ENCODE measurements at regions not wholly inside any gene's neighbourhood (a gene's known extent, or its start where the extent isn't known, plus 50 kb on each side); places are given as distances from the start of the nearest gene placed in this dataset.

- DNase-seq, result no peak
- no peak overlapping the region for H3K9ac ChIP-seq (ENCODE audit: insufficient read depth, low read length, poor library complexity, severe bottlenecking)
- peaks cover 11% of the 10 kb centered on the region for H3K4me1 Mint-ChIP-seq
- no CpG with 5 or more reads among the region's 2 CpGs for WGBS (ENCODE audit: insufficient coverage)
- intact Hi-C loops (cut with micrococcal nuclease), result no loop called here
- H3K4me3 ChIP-seq (replicated peaks in 1 of 3; ENCODE audit: low read depth in 2 of 3, low read length in 3 of 3), result no peak overlapping the region
- H2AFZ ChIP-seq (ENCODE audit: insufficient read depth, low read depth, low read length, poor library complexity, severe bottlenecking), result no peak overlapping the region
- no peaks in the 10 kb centered on the region for H3K36me3 ChIP-seq (replicated peaks in 1 of 2; ENCODE audit: control insufficient read depth in 1 of 2, insufficient read depth in 2 of 2, low read length in 2 of 2)
- H4K20me1 ChIP-seq (ENCODE audit: insufficient read depth, low read length), result no peaks in the 10 kb centered on the region
- no peaks in the 10 kb centered on the region for H3K79me2 ChIP-seq (ENCODE audit: insufficient read depth, low read length)
- no peaks in the 10 kb centered on the region for H3K27me3 Mint-ChIP-seq (ENCODE audit: low read depth in 3 of 3)
- peaks cover 1 to 11% (median 5%) of the 10 kb centered on the region in 7 donors for H3K9me3 Mint-ChIP-seq
- H3K27me3 ChIP-seq (ENCODE audit: control insufficient read depth in 2 of 2, insufficient read depth in 2 of 2, low read length in 2 of 2), result no peaks in the 10 kb centered on the region
- H3K27ac ChIP-seq (ENCODE audit: low read depth in 1 of 2, low read length in 2 of 2), result no peak overlapping the region
- no peak overlapping the region for H3K4me3 Mint-ChIP-seq
- H3K27ac Mint-ChIP-seq, result no peak overlapping the region
- no peaks in the 10 kb centered on the region for H3K36me3 Mint-ChIP-seq
- no peaks in the 10 kb centered on the region for H3K4me1 ChIP-seq (ENCODE audit: control insufficient read depth in 1 of 2, insufficient read depth in 2 of 2, low read length in 2 of 2)
- TF ChIP-seq CTCF (IDR thresholded peaks at IDR 0.05), result no peak
- H3K9me3 ChIP-seq (replicated peaks in 1 of 2; ENCODE audit: control insufficient read depth in 1 of 2, insufficient read depth in 1 of 2, low read length in 2 of 2), result peaks cover 0 to 6% of the 10 kb centered on the region in 2 donors
- no peak overlapping the region for H3K4me2 ChIP-seq (replicated peaks; ENCODE audit: extremely low read depth, low read length, poor library complexity, severe bottlenecking)
These were observed 323.7 kb downstream of the ZNF621 start for GRCh38 chr3:40848421-40848820.

- H3K9me3 ChIP-seq (replicated peaks in 1 of 2; ENCODE audit: control insufficient read depth in 1 of 2, insufficient read depth in 1 of 2, low read length in 2 of 2), result peaks cover 0 to 1% of the 10 kb centered on the region in 2 donors
- H3K4me2 ChIP-seq (replicated peaks; ENCODE audit: extremely low read depth, low read length, poor library complexity, severe bottlenecking), result no peak overlapping the region
- no peak for TF ChIP-seq CTCF (IDR thresholded peaks at IDR 0.05)
- DNase-seq, result no peak
- no peaks in the 10 kb centered on the region for H4K20me1 ChIP-seq (ENCODE audit: insufficient read depth, low read length)
- peaks cover 11% of the 10 kb centered on the region for H3K4me1 Mint-ChIP-seq
- intact Hi-C loops (cut with micrococcal nuclease), result no loop called here
- no peak overlapping the region for H3K4me3 ChIP-seq (replicated peaks in 1 of 3; ENCODE audit: low read depth in 2 of 3, low read length in 3 of 3)
- H3K9ac ChIP-seq (ENCODE audit: insufficient read depth, low read length, poor library complexity, severe bottlenecking), result no peak overlapping the region
- H3K27ac Mint-ChIP-seq, result peak overlapping the region in 1 of 7 donors; percentile 0
- no peak overlapping the region for H3K4me3 Mint-ChIP-seq
- H3K36me3 ChIP-seq (replicated peaks in 1 of 2; ENCODE audit: control insufficient read depth in 1 of 2, insufficient read depth in 2 of 2, low read length in 2 of 2), result no peaks in the 10 kb centered on the region
- no peaks in the 10 kb centered on the region for H3K27me3 ChIP-seq (ENCODE audit: control insufficient read depth in 2 of 2, insufficient read depth in 2 of 2, low read length in 2 of 2)
- no peak overlapping the region for H2AFZ ChIP-seq (ENCODE audit: insufficient read depth, low read depth, low read length, poor library complexity, severe bottlenecking)
- no CpG with 5 or more reads among the region's 4 CpGs for WGBS (ENCODE audit: insufficient coverage)
- H3K36me3 Mint-ChIP-seq, result no peaks in the 10 kb centered on the region
- H3K27me3 Mint-ChIP-seq (ENCODE audit: low read depth in 3 of 3), result peaks cover 0 to 1% (median 0%) of the 10 kb centered on the region in 3 donors
- H3K79me2 ChIP-seq (ENCODE audit: insufficient read depth, low read length), result no peaks in the 10 kb centered on the region
- H3K4me1 ChIP-seq (ENCODE audit: control insufficient read depth in 1 of 2, insufficient read depth in 2 of 2, low read length in 2 of 2), result no peaks in the 10 kb centered on the region
- H3K27ac ChIP-seq (ENCODE audit: low read depth in 1 of 2, low read length in 2 of 2), result no peak overlapping the region
- peaks cover under 1 to 2% (median under 1%) of the 10 kb centered on the region in 7 donors for H3K9me3 Mint-ChIP-seq
These were observed 326.1 kb downstream of the ZNF621 start for GRCh38 chr3:40850861-40851260.

All from CD14-positive monocyte (primary cell).